CD4-positive, alpha-beta T cell treated with Interleukin-1 beta for 1 hour (primary cell): ENCODE measurements at regions not wholly inside any gene's neighbourhood (a gene's known extent, or its start where the extent isn't known, plus 50 kb on each side); places are given as distances from the start of the nearest gene placed in this dataset.

ENCODE experiments used
- DNase-seq, 2 donors: peaks; one replicate each; pipeline ENCODE4 v3.0.0-alpha.2; 2020 to 2022

DNA sequence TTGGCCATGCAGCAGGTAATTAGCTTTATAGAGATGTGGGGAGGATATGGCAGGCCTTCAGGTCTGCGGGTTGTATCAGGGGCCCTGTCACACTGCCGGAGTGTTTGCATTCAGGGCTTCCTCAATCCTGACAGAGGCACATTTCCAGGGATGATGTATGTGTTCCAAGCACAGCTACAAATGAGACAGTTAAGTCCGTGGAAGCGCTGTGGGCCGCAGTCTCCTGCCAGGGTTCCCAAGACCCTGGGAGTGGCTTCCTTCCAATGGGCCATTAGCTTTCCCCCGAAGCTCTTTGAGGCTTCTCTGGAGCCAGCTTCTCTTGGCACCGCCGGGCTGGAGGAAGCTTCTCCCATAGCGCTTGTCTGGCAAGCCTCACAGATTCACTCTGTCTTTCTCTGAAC is 1524.7 kb upstream of the TMEM132C start:
- DNase-seq, result no peak

DNA sequence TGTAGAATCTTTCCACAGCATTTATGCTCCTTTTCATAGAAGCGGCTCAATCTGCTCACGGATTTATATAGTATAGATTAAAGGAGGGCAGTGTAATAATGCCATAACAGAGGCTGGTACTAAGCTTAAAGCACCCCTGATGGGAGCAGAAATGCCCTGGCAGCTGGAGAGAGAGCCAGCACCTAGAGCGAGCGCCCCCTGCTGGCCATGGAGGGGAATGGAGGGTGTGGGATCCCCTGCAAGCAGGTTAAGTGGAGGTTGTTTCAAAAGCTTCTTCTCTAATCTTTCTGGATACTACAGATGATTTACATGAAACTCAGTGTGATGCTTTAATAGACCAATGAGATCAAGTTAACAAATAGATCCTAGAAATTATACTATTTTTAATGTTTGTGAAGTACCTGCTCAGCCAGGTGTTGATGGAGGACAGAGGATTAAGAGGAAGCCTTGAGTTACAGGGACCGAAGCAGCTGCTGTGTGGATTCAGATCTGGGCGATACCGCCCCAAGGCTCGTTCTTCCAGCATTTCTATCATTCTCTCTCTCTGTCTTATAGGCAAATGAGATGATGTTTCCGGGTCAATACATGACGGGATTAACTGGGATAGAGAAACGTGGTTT is 1519.3 kb upstream of the TMEM132C start:
- DNase-seq, result peak; percentile 19 to 56

DNA sequence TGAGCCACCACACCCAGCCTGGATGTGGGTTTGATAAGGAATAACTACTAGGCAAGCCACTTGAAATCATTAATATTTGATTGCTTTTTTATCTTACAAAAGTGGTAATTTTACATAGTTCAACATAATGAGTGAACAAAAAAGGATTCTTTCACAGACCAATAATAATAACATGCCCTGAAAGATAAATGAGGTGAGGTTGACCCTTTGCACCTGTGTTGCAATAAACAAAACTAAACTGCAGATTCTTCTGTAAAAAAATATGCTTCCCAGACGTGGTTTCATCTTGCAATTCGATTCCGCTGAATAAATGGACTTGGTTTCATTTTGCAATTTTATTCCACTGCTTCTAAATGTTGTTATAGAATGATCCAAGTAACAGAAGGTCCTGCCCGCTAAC is 1514.9 kb upstream of the TMEM132C start:
- DNase-seq, result no peak

DNA sequence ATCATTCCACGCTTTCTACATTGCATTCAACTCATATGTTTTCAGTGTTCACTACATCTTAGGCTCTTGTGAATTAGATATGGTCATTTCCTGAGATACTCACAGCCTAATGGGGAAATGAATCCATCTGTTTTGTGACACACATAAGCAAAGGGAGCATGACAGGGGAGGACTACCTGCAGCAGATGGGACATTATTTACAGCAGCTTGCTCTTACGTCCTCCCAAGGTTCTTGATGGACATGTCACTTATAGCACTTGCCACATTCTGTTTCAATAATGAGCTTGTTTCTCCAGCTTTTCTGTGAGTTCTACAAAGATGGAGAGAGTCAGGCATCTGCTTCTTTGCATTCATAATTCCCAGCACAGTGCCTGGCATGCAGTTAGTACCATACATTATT is 1509.6 kb upstream of the TMEM132C start:
- DNase-seq, result no peak

DNA sequence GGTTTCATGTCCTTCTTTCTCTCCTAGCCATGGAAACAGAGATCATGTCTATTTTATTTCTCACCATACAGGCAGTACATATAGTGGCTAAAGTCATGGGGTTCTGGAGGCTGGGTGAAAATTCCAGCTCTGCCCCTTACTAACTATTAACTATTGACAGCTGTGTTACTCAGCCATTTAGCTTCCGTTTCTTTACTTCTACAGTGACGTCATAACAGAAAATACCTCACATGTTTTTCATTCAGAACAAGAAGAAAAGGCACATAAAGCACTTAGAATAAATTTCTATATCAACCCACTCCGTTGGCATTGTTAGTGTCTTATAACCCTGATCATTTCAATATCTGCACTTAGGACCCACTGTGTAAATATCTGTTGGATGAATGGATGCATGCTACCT is 1506.9 kb upstream of the TMEM132C start:
- DNase-seq, result no peak

DNA sequence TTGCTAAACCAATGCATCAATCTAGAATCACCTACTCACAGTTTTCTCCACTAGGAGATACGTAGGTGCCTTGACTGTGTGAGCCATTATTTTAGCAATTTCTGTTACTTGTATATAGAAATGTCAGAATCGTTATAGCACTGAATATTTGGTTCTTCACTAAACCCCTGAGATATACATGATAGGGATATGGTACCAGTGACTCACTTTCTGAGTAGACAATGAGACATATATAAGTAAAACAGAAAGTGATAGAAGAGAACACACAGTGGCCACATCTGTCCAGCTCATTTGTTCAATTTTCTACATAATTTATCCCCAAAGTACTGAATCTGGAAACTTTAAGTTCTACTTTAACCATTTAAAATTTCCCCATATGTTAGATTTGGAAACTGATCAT is 1505.5 kb upstream of the TMEM132C start:
- DNase-seq, result no peak

DNA sequence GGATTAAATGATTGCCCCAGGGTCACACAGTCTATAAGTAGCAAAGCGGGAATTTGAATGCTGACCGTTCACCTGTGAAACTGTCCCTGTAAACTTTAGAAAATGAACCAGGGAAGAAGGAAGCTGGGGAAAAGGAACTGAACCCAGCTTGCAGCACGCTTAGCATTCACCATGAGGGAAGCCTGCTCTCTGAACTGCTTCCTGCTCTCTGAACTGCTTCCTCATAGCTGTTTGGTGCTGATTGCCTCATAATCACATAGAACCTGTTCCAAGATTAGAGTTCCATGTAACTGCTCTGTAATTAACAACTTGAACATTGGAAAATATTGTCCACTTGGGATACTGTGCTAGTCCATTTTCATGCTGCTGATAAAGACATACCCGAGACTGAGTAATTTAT is 1504.8 kb upstream of the TMEM132C start:
- no peak for DNase-seq

DNA sequence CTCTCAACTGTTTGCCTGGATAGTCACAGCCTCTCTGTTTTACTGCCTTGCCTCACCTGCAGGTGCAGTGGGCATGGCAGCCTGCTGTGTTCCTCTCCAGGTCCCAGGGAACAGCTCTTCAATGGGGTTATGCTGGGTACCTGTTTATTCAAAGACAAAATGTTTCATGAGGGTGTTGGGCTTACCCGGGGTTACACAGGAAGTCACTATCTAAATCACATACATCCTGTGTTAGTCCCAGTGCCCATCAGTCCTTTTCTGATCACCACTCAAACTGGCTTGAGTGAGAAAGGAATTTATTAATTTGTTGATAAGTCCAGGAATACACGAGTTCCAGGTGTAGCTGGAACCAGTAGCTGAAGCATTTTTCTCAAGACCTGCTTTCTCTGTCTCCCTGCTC is 1503.6 kb upstream of the TMEM132C start:
- no peak for DNase-seq

DNA sequence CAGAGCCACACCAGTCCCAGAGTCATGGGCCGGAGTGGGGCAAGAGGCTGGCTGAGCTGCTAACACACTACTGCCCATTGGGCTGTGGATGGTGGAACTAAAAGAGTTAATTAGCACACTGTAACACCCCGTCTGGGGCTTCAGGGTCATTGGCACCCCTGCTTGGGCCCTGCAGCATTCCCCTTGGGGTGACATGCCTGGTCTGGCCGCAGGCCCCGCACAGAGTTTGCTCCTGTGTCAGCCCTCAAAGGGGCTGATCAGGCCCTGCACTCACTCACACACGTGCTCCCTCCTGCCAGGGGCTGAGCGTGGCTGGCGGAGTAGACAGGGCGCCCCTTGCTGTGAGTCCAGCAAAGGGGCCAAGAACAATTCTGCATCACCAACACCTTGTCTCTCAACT is 1499.6 kb upstream of the TMEM132C start:
- DNase-seq, result no peak

DNA sequence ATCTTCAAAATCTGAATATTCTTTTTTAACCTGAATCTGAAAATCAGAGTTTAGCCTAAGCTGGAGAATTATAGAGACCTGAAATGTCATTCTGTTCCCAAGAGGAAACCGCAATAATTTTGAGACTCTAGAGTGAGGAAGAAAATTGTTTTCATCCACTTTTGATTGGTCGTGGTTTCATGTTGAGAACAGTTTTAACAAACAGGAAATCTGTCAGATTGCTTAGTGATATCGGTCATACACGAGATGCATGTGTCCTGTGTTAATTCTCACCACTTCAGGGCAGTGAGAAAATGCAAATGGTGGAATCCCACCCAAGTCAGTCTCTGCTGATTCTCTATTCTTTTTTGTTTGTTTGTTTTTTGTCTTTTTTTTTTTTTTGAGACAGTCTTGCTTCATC is 1498.5 kb upstream of the TMEM132C start:
- peak in 1 of 2 donors; percentile 61 for DNase-seq

DNA sequence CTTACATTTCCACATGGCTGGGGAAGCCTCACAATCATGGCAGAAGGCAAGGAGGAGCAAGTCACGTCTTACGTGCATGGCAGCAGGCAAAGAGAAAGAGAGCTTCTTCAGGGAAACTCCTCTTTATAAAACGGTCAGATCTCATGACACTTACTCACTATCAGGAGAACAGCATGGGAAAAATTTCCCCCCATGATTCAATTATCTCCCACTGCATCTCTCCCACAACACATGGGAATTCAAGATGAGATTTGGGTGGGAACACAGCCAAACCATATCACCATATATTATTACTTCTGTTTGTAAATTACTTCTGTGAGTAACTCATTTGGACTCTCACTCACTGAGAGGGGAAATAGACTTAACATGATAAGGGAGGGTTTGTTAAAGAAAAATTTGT is 1496.8 kb upstream of the TMEM132C start:
- DNase-seq, result no peak

DNA sequence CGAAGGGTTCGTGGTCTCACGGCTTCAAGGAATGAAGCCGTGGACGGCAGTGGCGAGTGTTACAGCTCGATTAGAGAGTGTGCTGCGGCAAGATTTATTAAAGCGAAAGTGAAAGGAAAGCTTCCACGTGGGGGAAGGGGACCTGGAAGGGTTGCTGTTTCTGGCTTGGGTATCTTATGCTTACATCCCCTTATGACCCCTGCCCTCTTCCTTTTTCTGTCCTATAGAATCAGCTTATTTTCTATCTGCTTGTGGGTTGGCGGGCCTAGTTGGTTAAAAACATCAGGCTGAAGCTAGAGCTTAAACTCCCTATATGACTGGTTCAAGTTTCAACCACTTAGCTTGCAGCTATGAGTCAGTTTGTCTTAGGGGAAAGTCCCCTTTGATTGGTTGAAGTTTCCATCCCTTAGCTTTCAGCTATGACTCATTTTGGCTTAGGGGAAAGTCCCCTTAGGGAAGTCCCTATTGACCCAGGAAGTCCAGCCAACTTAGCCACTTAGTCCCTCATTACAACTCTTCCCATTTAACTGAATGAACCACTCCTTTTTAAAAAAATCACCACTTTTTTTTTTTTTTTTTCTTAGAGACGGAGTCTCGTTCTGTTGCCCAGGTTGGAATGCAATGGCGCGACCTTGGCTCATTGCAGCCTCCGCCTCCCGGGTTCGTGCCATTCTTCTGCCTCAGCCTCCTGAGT is 1494.7 kb upstream of the TMEM132C start:
- DNase-seq, result peak; percentile 66 to 85

DNA sequence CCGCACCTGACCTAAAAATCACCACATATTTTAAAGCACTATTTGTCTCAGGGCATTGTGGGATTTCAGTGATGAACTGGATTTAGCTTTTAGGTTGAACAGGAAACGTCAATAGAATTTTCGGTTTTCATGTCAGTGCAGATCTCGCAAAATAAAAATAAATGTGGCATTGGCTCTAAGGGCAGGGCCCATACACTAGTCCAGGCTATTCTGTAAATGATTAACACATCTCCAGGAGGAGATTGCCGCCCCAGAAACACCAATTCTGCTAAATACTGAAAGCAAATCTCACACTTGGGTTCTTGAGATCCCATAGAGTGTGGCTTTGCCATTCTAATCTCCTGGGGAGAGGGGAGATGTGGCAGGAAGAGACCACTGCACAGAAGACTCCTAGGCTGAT is 1494.0 kb upstream of the TMEM132C start:
- DNase-seq, result no peak

DNA sequence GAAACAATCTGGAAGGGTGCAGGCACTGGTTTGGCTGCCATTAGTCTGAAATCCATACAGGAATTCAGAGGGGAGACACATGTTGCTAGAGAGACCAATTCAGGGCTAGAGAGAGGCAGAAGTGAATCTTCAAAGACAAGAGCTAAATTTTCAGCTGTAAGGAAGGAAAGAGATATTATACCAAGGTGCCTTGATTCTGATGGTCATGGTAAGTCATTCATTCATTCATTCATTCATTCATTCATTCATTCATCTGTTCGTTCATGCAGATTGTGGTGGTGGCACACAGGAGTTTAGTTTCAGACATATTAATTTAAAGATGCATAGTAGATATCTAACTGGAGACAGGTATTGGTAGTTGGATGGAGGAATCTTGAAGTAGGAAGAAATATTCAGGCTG is 1493.5 kb upstream of the TMEM132C start:
- DNase-seq, result no peak

DNA sequence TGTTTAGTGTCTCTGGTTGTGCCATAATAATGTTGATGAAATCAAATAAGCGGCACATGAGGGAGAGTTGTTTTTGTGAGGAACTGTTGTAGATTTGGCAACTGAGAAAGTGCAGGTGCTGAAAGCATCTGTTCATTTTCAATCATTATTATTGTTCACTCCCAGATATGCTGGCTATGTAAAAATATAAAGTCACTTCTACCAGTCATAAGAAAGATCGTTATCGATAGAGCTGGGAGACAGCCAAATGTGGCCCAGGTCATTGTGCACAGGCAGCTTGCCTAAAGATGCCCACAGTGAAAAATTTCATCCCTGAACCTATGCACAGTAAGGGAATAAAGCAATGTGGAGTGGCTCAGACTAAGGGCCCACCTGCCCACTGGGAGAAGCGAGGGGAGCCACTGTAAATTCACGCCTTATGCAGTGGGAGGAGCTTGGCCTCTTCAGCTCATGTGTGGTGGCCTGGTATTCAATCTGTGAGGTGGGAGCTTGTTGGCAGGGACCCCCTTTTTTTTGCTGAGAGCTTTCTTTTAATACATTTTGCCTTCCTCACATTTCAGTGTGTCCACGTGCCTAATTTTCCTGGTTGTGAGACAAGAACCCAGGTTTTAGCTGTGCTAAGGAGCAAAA is 1490.8 kb upstream of the TMEM132C start:
- no peak for DNase-seq

DNA sequence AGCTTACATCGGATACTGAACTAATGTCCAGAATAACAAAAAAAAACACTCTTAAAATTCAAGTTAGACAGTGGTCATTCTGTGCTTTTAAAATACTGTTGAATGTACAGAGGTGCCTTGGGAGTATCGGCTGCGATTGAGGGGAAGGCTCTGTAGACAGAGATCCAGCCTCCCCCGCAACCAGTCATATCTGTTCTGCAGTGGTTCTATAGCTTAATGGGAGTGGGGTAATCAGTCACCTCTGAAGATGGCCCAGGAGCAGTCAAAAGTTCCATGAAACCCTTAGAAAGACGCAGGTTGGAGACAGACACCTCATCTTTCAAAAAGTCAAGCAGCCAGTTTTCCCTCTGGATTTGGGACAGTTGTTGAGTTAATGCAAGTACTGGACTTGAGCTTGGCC is 1486.6 kb upstream of the TMEM132C start:
- no peak for DNase-seq

DNA sequence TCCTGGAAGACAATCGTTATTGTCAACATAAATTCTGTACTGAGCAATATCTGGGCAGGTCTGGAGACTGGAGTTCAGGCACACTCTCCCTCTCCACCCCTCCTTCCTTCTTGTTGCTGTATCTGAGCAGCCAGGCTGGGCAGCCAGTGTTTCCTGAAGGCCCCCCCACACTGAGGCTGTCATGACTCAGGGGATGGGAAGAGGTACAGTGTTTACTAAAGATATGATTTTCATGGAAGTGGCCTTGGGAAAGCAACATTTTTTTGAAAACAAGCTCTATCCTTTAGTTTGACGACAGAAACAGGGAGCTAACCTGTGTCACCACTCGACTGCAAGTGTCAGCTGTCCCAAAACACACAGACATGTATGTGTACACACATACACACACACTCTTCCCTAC is 1485.4 kb upstream of the TMEM132C start:
- DNase-seq, result no peak

DNA sequence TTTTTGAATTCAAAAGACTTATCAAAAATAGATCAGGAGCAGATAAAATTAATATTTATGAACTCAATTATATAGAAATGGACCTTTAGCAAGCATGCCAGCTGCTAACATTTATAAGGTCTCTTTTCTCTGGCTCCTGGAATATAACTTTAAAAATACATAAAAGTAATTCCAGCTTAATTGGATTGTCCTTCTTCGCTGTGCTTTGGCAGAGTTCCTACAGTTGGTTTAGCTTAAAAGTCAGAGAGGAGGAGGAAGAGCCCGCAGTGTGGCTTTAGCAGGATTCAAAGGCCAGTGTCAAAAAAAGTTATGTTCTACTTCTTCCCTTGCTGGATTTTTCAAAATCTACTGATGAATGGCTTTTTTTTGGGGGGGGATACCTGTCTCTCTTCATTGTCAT is 1484.9 kb upstream of the TMEM132C start:
- DNase-seq, result no peak

DNA sequence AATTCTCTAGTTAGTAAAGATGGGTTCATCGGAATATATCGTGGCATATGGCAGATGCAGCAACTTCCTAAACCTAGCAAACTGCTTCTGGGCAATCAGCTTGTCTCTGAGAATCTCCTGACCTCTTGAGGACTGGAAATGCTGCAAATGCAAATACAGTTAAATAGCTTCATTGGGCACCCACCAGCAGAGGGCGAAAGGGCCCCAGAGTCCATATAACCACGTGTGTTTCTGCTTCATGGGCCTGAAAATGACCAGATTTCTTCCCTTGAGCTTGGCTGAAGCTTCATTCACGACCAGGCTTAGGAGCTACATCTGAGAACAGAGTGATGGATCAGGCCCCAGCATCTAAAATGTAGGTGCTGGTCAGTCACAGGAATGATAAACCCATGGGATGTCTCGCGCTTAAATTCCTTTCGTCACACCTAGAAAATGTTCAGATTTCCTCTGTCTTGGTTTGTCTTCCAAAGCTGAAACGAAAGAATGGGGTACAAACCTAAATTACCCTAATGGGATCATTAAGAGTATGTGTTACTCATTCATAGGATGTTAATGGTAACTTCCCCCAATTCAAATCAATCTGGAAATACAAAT is 1482.5 kb upstream of the TMEM132C start:
- DNase-seq, result peak in 1 of 2 donors; percentile 36

DNA sequence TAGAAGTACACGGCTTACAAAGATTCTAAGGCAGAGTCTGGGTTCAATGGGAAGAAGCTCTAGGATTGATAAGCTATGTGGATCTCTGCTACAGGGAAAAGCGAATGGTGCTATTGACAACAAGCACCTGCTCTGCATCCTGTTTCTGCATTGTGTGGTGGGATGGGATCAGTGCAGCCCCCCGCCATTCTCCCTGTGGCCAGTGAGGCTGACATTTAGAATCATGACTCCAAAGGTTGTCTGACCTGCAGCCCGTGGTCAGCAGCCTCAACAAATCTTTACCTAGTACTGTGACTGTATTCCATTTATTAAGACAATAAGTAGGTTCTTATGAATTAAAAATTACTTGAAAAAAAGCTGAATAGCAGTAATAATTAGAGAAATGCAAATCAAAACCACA is 1477.0 kb upstream of the TMEM132C start:
- DNase-seq, result no peak

DNA sequence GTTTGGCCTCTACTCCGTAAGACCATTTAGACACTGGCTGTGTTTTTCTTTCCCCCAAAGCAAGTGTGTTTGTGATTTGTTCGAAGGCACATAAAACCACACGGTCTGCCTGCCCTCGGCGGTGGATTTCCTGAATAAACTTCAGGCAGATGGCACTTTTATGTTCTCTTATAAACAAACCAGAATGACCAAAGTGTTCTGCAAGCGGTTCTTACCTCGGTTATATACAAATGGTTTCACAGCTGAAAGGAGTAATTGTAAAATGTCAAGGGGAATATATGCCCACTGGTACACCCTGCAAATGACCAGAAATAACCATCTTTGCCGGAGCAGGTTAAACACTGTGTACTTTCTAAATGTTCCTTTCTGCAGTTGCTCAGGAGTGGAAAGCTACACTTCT is 1475.8 kb upstream of the TMEM132C start:
- DNase-seq, result no peak

DNA sequence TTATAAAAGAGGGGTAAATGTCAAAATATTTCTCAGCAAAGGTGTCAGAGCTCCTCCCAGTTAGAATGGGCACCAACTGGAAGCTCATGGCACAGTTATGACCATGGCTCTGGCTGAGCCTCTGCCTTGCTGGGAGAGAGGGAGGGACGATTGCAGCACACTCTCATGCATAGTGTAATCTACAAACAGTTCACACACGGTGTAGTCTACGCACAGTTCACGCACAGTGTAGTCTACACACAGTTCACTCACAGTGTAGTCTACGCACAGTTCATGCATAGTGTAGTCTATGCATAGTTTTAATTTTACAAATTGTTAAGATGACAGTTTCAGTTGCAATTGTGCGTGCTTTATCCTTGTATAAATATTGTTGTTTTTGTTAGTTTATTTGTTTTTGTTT is 1474.6 kb upstream of the TMEM132C start:
- DNase-seq, result no peak

DNA sequence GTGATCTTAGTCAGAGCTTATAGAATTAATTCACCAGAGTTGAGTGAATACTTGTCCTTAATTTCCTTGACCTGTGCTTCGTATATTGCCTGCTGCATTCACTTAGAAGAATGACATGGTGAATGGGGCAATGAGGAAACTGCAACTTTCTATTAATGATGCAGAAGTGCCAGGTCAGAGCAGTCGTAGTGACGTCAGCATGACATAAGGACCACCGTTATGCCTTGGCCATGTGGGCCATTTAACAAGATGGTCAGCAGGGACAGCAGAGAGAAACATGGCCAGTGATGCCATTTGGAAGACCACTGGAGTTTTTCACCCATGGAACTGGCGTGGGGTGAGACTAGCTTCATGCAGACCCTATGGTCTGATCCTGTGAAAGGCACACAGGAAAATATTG is 1469.4 kb upstream of the TMEM132C start:
- DNase-seq, result no peak

DNA sequence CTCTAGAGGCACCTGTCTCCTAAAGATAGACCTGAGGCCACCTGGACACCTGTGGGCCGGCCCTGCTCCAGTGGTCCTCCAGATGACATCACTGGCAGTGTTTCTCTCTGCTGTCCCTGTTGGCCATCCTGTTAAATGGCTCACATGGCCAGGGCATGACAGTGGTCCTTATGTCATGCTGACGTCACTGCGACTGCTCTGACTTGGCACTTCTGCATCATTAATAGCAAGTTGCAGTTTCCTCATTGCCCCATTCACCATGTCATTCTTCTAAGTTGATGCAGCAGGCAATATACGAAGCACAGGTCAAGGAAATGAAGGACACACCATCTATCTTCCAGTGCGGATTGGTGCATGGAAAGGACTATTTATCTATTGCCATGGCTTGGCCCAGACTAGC is 1468.5 kb upstream of the TMEM132C start:
- no peak for DNase-seq
